ENCODE measurements at regions not wholly inside any gene's neighbourhood (a gene's known extent, or its start where the extent isn't known, plus 50 kb on each side); places are given as distances from the start of the nearest gene placed in this dataset.
"Not testable (repeated sequence)": the region's sequence is repeated elsewhere in the genome, so short reads cannot be mapped to it uniquely, and the experiment has no call there.

DNA sequence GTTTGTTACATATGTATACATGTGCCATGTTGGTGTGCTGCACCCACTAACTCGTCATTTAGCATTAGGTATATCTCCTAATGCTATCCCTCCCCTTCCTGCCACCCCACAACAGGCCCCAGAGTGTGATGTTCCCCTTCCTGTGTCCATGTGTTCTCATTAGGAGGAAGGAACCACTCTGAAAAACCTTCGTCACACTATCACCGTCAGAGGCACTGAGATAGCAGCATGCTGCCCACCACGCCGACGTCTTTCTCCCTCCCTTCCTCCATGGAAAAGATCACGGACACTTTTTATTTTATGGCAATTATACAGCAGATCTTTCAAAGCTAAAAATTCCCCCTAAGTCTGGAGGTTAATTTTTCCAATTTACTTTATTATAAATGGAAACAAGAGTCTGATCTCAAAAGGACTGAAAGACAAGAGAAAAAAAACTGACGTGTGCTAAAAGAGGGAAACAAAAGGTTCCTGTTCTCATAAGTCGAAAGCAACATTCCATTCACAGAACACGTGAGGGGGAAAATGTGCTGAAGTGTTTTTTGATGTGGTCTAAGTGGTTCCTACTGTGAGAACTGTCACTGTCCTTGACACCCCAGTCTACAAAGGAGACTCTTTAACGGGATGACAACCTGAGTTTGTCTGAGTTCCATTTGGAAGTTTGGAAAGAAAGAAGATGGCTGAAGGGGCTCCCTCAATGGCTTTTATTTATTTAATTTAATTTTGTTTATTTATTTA lies 339.7 kb upstream of the IRX2 start:
- DNase-seq (ENCODE audit: low read depth in 2 of 2), result no peak
- TF ChIP-seq, protein P1, sequence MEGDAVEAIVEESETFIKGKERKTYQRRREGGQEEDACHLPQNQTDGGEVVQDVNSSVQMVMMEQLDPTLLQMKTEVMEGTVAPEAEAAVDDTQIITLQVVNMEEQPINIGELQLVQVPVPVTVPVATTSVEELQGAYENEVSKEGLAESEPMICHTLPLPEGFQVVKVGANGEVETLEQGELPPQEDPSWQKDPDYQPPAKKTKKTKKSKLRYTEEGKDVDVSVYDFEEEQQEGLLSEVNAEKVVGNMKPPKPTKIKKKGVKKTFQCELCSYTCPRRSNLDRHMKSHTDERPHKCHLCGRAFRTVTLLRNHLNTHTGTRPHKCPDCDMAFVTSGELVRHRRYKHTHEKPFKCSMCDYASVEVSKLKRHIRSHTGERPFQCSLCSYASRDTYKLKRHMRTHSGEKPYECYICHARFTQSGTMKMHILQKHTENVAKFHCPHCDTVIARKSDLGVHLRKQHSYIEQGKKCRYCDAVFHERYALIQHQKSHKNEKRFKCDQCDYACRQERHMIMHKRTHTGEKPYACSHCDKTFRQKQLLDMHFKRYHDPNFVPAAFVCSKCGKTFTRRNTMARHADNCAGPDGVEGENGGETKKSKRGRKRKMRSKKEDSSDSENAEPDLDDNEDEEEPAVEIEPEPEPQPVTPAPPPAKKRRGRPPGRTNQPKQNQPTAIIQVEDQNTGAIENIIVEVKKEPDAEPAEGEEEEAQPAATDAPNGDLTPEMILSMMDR (IDR thresholded peaks at IDR 0.05; ENCODE audit: low read depth, low read length), result no peak
- H3K4me3 ChIP-seq (replicated peaks in 1 of 2; ENCODE audit: low read depth in 2 of 2, low read length in 2 of 2), result no peak overlapping the region

DNA sequence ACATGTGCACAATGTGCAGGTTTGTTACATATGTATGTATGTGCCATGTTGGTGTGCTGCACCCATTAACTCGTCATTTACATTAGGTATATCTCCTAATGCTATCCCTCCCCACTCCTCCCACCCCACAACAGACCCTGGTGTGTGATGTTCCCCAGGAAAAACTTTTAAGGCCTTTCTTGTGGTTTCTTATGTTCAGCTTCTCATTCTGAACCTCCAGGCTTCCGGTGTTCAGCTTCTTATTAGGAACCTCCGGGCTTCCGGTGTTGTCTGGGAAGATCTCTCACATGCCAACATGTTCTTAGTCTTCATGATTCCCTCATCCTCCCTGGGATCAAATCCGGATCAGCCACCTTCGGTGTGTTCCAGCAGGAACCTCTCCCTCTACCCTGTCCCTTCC lies 338.8 kb upstream of the IRX2 start:
- H3K4me3 ChIP-seq (replicated peaks in 1 of 2; ENCODE audit: low read depth in 2 of 2, low read length in 2 of 2); DNase-seq (ENCODE audit: low read depth in 2 of 2): not testable (repeated sequence)

DNA sequence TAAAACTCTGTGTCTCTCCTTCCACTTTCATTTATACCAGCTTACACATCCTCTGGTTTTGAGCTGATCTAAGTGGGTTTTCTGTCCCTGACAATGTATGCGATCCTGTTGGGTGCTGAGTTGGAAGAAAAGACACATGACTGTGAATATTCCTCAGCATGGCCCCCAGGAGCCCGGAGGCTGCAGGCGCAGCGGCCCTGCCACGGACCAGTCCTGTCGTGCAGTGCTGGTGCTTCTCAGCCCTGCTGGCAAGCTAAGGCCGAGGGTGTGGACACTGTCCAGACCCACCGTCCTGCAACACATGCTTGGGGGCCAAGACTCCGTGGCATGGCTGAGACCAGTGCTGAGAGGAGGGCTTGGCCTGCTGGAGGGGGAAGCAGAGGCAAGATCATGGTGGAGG lies 328.9 kb upstream of the IRX2 start:
- TF ChIP-seq, protein P1 (IDR thresholded peaks at IDR 0.05; ENCODE audit: low read depth, low read length), result no peak
- DNase-seq (ENCODE audit: low read depth in 2 of 2), result no peak
- H3K4me3 ChIP-seq (replicated peaks in 1 of 2; ENCODE audit: low read depth in 2 of 2, low read length in 2 of 2), result no peak overlapping the region

DNA sequence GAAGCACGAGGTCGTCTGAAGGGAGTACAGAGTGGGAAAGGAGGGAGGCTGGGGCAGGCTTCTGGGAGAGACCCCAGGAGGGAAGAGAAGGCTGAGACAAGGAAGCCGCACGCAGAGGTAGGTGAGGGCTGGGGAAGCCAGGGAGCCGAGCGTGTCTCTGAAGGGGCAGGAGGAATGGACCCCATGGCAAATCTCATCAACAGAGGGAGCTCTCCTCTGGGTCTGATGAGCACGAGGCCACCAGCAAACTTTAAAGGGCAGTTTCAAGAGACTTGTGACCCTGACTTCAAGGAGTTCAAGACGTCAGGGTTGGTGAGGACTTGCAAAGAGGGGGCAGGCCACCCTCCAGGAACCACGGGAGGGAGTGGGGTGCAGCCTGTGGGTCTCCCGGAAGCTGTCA lies 326.2 kb upstream of the IRX2 start:
- TF ChIP-seq, protein P1 (IDR thresholded peaks at IDR 0.05; ENCODE audit: low read depth, low read length), result no peak
- H3K4me3 ChIP-seq (replicated peaks in 1 of 2; ENCODE audit: low read depth in 2 of 2, low read length in 2 of 2), result no peak overlapping the region
- no peak for DNase-seq (ENCODE audit: low read depth in 2 of 2)

DNA sequence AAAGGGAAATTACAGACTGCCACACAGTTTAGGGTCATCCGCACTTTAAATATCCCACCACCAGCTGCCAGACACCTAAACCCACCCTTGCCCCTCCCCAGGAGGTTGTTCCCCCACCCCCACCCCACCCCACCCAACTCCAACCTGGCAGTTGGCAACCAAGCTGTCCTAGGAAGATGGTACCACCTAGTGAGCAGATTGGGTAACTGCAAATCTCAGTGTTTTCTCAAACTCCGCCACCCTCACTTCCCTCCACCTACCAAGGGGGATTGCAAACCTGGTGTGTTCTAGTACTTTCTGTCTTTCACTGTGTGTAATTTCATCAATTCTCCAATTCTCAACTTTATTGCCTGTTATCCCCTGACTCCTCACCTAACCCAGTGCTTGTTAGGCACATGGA lies 323.8 kb upstream of the IRX2 start:
- H3K4me3 ChIP-seq (replicated peaks in 1 of 2; ENCODE audit: low read depth in 2 of 2, low read length in 2 of 2), result no peak overlapping the region
- TF ChIP-seq, protein P1 (IDR thresholded peaks at IDR 0.05; ENCODE audit: low read depth, low read length), result no peak
- no peak for DNase-seq (ENCODE audit: low read depth in 2 of 2)

DNA sequence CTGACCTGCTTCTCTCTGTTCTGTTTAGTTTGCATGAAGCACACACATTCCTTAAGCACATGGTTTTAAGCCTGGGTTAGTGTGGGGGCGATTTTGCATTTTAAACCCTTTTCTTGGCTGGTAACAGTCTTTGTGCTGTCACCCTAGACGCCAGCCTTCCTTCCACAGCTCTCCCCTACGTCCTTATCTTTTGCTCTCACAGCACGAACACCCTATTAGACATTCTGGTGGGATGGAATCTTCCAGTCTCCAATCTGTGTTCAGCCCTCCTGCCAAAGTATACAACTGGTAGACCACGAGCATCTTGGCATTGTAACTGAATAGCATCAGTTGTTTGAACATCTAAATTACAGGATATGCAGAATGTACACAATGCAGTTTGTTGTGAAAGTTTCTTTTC lies 316.9 kb upstream of the IRX2 start:
- TF ChIP-seq, protein P1 (IDR thresholded peaks at IDR 0.05; ENCODE audit: low read depth, low read length), result no peak
- H3K4me3 ChIP-seq (replicated peaks in 1 of 2; ENCODE audit: low read depth in 2 of 2, low read length in 2 of 2), result no peak overlapping the region
- no peak for DNase-seq (ENCODE audit: low read depth in 2 of 2)

DNA sequence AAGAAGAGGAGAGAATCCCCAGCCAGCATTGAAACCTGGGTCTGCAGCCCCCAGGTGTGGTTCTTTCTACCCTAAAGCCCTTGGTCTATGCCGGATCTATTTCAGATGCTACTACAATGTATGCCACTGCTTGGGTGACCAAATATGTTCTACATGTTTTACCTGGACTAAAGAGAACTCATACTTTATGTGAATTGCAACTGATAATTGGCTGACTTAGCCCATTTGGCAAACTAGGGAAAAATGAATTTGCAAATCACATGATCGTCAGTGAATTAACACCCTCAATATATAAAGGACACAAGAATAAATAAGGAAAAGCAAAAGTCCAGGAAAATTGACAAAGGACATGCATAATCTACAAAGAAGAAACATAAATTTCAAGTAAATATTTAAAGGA lies 308.8 kb upstream of the IRX2 start:
- no peak overlapping the region for H3K4me3 ChIP-seq (replicated peaks in 1 of 2; ENCODE audit: low read depth in 2 of 2, low read length in 2 of 2)
- TF ChIP-seq, protein P1 (IDR thresholded peaks at IDR 0.05; ENCODE audit: low read depth, low read length), result no peak
- DNase-seq (ENCODE audit: low read depth in 2 of 2), result no peak

All from cardiac fibroblast (primary cell).